GM18517 (cell line): ENCODE measurements at regions not wholly inside any gene's neighbourhood (a gene's known extent, or its start where the extent isn't known, plus 50 kb on each side); places are given as distances from the start of the nearest gene placed in this dataset.

ENCODE experiments used
- ATAC-seq: cut with Tn5 transposase; IDR thresholded peaks from one replicate; pipeline ENCODE4 v1.9.1; 2021; ENCODE audit warnings: mild to moderate bottlenecking, moderate library complexity; ENCODE audit not compliant: unreplicated experiment

DNA sequence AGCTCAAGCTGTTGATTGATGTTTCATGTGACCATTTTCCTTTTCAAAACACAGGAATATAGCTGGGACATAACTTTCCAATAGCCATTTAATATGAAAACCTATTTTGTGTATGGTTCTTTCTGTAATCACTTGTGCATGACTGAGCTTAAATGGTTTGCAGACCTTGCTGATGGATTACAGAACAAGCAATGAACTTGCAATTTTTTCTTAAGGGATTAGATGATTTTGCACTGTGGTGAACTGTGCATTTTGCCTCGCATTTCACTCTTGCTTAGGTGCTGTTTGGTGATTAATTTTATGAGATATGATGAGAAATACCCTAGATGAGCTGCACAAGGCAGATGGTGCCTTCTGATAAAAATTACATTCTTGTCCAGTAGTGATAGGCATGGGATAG is 419.0 kb upstream of the FBXO33 start:
- ATAC-seq: no peak

DNA sequence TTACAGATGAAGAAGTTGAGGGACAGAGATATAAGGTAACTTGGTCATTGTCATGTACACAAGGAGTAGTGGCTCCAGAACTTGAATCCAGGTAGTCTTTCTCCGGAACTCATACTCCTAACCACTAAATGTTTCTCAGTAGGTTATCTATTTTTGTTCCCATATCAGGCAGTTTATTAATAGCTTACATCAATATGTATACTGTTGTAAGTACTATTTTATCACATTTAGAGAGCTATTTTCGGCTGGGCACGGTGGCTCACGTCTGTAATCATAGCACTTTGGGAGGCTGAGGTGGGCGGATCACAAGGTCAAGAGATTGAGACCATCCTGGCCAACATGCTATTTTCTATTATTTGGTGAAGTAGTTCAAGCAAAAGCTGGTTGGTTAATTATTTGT is 415.6 kb upstream of the FBXO33 start:
- ATAC-seq: no peak

GRCh38 chr14:39847194-39847593 is 415.0 kb upstream of the FBXO33 start:
- ATAC-seq: no peak

- ATAC-seq: no peak
Measured at GRCh38 chr14:39843881-39844280, 411.6 kb upstream of the FBXO33 start.

- ATAC-seq: no peak
Measured at GRCh38 chr14:39841088-39841487, 408.9 kb upstream of the FBXO33 start.

DNA sequence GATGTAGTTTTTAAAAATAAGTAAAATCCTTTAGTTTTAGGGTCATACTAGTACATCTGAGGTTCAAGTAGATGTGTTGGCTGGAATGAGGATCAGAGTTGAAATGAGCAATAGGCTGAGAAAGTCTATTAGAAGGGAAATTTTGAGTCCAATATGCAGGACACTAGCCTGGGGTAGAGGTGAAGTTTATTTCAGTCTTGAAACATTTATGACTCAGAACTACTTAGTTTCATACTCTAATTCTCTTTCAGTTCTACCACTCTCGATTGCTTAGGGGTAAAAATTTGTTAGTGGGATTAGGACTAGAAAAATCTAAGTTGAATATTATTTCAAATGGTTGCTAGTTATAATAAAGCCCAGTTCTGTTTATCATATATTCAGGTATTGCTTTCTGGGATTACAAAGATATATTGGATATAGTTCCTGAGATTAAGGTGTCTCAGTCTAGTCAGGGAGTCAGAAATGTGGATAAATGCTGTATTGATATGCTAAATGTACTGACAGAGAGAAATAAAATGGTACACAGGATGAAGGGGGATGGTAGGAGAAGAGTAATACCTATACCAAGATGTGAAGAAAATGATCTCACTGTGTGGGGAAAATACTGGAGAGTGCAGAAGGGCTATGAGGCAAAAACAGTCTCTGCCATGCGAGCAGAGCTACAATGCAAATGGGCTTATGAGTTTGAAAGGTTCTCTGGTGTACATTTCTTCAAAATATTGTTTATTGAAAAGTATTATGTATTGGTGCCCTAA is 395.8 kb upstream of the FBXO33 start:
- peak; percentile 70 for ATAC-seq

GRCh38 chr14:39812532-39813320 is 380.5 kb upstream of the FBXO33 start:
- ATAC-seq: no peak

GRCh38 chr14:39807271-39807670 is 375.0 kb upstream of the FBXO33 start:
- no peak for ATAC-seq

GRCh38 chr14:39784461-39784860 is 352.2 kb upstream of the FBXO33 start:
- ATAC-seq: no peak

DNA sequence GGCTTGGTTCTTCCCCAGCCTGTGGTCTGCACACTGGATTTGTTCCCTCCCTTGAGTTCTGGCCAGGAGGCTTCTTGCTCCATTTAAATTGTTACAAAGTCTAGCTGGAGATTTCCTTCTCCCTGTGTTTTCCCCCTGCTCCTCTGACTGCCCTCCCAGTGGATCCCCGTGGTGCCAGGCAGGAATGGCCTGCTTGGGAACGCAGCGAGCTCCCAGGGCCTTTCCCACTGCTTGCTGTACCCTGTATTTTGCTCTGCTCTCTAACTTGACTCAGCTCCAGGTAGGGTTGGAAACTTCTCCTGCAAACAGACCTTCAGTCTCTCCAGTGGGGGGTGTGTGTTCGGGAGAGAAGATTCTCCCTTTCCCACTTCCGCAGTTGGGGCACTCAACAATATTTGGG is 349.2 kb upstream of the FBXO33 start:
- no peak for ATAC-seq

DNA sequence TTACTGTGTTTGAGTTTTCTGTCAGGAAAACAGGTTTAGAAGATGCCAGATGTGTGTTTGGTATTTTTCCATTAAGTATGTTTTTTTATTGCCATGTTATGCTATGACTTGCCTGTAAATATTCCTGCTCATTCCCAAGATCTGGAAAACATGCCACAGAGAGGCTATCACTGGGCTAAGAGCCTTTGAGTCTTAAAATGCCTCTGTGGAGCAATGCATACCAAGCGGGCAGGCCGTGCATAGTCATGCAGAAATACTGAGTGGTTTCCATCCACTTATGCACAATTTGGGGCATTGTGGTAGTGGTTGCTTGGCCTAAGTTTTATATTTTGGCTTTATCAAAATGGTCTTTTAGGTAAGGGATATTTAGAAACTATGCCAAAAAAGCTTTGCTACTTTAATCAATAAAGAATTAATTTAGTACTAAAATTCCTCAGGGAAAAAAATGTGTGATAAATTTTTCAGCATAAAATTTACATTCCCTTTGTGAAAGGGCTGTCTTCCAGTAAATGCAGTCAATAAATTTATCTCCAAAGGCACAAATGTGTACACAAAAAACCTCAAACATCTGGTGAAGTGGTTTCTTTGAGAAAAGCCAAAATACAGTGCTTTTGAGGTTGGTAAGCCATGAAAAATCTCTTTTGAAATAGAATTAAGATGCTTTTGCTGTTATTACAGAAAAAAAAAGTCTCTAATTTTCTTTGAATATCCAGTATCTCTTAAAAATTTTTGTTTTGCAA is 341.3 kb upstream of the FBXO33 start:
- no peak for ATAC-seq

DNA sequence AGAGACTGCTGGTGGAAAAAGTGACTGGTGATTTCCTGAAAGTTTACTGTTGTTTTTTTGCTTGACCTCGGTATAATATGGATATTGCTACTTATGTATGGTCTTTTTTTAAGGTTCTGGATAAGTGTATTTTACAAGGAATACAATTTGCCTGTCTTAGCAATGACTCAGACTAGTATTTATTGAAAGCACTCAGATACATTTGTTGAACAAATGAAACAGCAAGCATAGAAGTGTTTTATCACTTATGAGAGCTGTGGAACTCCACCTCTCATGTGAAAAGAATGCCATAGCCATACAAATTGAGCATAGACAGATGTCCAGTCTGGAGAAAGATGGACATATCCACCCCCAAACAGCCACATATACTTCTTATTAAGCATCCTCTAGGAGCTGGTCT is 340.4 kb upstream of the FBXO33 start:
- ATAC-seq: no peak

DNA sequence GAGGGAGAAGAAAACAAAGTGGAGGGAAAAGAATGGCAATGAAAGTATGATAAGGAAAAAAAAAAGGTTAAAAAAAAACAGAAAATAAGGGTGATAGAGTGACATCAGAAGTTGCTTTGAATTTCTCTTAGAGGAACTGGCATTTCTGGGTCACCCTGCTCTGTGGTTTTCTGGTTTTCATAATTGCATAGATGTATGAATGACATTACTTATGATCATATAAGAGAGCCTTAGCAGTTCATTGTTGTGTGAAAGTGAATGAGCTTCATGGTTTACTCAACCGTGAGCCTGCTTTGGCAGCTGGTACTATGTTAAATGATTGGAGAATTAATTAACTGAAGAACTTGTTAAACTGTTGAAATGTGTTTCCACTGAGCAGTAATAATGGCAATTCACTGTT is 336.4 kb upstream of the FBXO33 start:
- ATAC-seq: no peak

- ATAC-seq: no peak
Measured at GRCh38 chr14:39766397-39767000, 334.3 kb upstream of the FBXO33 start.

- ATAC-seq: no peak
Measured at GRCh38 chr14:39765676-39766075, 333.4 kb upstream of the FBXO33 start.

DNA sequence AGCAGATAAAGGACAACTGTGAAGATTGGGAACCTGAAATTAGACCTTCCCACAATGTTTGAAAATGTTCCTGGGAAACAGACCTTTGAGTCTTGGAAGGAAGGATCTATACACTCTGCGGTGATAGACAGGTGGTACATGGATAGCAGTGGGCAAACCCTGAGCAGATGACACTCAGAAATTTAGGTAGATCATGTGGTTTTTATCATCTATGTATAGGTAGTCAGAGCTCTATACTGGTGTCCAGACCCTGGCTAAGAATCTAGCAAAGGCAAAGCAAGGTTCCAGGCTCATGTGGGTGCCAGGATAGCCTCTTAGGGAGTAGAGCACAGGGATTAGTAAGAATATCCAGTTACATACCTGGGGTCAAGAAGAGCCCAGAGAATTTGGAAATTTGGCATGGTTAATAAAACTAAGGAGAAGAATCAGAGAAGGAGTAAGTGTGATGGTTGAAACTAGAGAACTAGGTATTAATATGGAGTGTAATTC is 331.2 kb upstream of the FBXO33 start:
- ATAC-seq: no peak

DNA sequence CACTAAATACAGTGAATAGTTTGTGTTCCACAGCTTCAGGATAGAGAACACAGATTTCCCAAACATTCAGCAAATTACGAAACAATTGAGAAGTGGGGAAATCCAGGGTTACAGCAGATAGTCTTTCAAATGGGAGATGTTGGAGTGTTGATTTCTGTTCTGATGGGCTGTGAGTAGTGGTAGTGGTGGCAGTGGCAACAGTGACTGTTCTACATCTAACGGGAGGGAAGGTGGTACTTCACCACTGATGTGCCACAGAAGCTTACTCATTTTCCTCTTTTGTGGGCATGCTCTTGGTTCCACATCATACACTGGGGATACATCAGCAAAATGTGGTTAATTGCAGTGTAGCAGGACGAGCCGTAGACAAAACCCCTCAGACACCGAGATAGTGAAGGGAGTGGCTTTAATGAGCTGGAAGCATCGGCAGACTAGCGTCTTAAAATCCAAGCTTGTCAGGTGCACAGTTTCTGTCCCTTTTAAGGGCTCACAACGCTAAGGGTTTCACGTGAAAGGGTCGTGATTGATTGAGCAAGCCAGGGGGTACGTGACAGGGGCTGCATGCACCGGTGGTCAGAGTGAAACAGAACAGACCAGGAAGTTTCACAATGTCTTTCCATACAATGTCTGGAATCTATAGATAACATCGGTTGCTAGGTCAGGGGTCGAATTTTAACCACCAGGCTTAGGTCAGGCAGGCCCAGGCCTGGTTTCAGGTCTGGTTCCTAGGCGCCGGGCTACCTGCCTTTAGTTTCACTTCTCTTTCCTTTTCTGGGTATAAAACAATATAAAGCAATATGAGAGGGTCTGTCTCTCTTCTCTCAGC is 330.6 kb upstream of the FBXO33 start:
- no peak for ATAC-seq

GRCh38 chr14:39755269-39755878 is 323.1 kb upstream of the FBXO33 start:
- ATAC-seq: no peak

- no peak for ATAC-seq
Measured at GRCh38 chr14:39740454-39740853, 308.2 kb upstream of the FBXO33 start.

DNA sequence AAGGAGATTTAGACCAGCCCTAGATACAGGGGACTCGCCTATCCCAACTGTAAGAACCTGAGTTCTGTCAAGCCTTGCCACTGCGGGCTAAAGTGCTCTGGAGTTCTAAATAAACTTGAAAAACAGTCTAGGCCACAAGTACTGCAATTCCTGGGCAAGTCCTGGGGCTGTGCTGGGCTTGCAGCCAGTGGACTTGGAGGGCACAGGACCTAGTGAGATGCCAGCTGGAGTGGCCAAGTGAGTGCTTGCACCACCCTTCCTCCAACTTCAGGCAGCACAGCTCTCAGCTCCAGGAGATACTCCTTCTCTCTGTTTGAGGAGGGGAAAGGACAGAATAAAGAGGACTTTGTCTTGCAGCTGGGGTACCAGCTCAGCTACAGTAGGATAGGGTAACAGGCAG is 307.6 kb upstream of the FBXO33 start:
- ATAC-seq: no peak
